IPS DF 19.7 (cell line): ENCODE measurements at regions not wholly inside any gene's neighbourhood (a gene's known extent, or its start where the extent isn't known, plus 50 kb on each side); places are given as distances from the start of the nearest gene placed in this dataset.
"Not testable (repeated sequence)": the region's sequence is repeated elsewhere in the genome, so short reads cannot be mapped to it uniquely, and the experiment has no call there.

Experiments used
- DNase-seq: peaks from one replicate; pipeline ENCODE4 v3.0.0-alpha.2; 2013; ENCODE audit warnings: low read depth, low spot score

DNA sequence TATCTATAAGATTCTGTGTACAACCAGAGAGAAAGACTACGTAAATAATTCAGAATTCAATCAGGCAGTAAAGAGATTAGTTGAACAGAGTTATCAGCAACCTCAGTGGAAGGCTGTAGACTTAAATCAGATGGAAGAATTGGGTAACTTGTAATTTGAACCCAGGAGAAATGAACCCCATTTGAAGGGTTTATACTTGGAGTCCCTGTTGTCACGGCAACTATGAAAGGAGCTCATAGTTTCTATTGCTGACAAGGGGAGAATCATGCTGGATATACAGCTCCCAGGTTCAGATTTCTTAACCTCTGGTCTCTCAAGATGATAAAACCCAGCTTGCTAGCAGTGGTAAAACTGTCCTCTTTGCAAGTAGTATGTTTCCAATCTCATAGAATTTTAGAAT lies 54.4 kb upstream of the BMP4 start:
- no peak for DNase-seq

DNA sequence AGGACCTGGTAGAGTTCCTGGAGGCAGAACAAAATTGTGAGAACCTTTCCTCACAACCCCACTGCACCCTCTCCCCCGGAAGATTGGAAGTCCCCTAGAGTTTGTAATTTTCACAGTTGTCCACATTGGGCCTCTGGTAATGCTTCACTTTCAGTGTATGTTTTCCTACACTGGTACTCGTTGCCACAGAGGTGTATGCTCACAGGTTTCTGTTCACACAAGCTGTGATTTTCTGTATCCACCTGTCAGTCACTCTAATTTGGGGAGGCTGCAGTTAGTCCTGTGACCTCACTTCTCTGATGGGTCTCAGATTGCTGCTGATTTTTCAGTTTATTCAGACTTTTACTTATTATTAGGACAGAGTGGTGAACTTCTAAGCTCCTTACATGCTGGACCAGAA lies 66.4 kb upstream of the BMP4 start:
- no peak for DNase-seq

GRCh38 chr14:54025661-54026060 lies 69.0 kb upstream of the BMP4 start:
- DNase-seq, result no peak

- DNase-seq, result no peak
Measured at GRCh38 chr14:54026671-54027070, 70.0 kb upstream of the BMP4 start.

DNA sequence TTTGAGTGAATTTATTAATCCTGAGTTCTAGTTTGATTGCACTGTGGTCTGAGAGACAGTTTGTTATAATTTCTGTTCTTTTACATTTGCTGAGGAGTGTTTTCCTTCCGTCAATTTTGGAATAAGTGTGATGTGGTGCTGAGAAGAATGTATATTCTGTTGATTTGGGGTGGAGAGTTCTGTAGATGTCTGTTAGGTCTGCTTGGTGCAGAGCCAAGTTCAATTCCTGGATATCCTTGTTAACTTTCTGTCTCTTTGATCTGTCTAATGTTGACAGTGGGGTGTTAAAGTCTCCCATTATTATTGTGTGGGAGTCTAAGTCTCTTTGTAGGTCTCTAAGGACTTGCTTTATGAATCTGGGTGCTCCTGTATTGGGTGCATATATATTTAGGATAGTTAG lies 74.4 kb upstream of the BMP4 start:
- not testable (repeated sequence) for DNase-seq

DNA sequence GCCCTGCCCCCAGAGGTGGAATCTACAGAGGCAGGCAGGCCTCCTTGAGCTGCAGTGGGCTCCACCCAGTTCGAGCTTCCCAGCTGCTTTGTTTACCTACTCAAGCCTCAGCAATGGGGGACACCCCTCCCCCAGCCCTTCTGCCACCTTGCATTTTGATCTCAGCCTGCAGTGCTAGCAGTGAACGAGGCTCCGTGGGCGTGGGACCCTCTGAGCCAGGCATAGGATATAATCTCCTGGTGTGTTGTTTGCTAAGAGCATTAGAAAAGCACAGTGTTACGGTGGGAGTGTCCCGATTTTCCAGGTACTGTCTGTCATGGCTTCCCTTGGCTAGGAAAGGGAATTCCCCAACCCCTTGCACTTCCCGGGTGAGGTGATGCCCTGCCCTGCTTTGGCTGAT lies 76.7 kb upstream of the BMP4 start:
- DNase-seq, result not testable (repeated sequence)

GRCh38 chr14:54038724-54039123 lies 82.1 kb upstream of the BMP4 start:
- no peak for DNase-seq

DNA sequence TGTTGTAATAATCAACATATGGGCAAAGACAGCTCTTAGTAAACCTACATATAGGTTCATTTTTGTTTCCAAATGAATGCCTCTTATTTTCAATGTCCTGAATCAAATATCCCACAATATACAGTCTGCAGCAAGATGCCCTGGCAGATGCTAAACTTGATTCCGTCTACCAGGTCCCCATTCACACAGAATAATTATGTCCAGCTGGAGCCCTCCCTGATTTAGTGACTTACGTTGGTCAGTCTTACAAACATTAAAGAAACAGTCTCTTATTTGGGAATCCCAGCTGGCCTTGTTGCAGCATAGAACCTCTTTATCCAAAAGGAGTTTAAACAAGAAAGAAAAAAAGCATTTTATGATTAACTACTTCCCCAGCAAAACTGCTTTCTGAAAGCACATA lies 82.7 kb upstream of the BMP4 start:
- DNase-seq, result no peak

DNA sequence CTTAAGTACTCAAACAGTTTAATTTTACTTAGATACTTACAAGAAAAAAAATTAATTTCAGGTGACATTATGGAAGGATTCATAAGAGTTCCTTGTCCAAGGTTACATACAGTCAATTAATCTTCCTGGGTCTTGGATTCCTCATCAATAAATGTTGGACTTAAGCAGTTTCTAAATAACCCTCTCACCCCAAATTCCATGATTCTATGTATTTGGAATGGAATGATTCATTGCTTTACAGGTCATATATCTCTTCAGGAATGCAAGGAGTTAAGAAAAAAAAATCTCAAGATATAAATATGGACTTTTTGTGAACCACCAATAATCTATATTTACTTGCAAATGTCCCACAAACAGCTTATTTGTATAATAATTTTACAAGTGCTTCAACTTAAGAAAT lies 84.2 kb upstream of the BMP4 start:
- DNase-seq, result no peak

DNA sequence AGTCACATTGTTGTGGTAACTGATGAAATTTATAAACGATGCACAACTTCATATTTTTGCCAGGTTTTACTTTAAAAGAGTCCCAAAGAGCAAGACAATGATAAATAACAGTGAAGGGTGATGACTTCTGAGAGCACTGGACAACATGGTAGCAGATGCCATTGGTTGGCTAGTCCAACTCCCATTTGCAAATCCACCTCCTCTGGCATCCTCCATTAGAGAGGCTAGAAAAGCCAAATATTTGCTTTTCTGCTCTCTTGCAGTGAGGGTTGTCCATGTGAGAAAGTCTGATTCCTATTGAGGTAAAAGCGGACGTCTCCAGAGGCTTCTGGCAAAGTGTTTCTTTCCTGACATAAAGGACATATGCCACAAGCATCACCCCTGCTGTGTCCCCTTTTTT lies 89.6 kb upstream of the BMP4 start:
- no peak for DNase-seq

GRCh38 chr14:54047645-54048308 lies 91.2 kb upstream of the BMP4 start:
- no peak for DNase-seq

- no peak for DNase-seq
Measured at GRCh38 chr14:54048311-54048710, 91.7 kb upstream of the BMP4 start.

GRCh38 chr14:54048736-54049135 lies 92.1 kb upstream of the BMP4 start:
- DNase-seq, result no peak

- no peak for DNase-seq
Measured at GRCh38 chr14:54050759-54051158, 94.1 kb upstream of the BMP4 start.

- no peak for DNase-seq
Measured at GRCh38 chr14:54052696-54053385, 96.2 kb upstream of the BMP4 start.

- no peak for DNase-seq
Measured at GRCh38 chr14:54053386-54053745, 96.7 kb upstream of the BMP4 start.

DNA sequence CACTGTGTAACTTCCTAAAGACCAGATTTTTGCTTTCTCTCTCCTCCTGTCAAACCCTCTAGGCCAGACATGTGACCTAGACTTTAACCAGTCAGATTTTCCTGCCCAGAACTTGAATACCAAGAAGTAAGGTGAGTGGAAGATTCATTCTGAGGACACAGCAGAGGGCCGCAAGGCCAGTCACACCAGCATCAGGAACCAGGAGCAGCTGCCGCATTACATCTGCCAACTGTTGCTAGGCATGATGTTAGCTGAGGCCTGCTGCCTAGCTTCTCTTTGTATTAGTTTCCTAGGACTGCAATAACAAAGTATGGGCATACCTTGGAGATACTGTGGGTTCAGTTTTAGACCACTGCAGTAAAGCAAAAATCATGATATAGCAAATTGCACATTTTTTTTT lies 101.9 kb upstream of the BMP4 start:
- no peak for DNase-seq

- no peak for DNase-seq
Measured at GRCh38 chr14:54083549-54084239, 127.1 kb upstream of the BMP4 start.

- no peak for DNase-seq
Measured at GRCh38 chr14:54085232-54085761, 128.7 kb upstream of the BMP4 start.

DNA sequence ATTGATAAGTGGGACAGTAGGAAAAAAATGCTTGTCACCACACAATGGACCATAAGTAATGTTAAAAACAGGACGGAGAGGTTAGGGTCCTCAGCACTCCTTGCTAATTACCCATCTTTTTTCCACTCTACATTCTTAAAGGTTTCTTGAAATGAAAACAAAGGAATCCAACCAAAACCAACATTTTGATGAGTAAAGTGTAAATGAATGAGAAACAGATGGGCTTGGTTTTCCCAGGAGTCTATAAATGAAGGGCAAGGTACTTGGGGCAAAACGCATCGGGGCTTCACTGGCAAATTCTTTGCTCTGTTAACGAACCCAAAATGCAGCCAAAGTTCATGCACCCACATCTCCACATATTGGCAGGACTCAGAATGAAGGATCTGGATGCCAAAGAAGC lies 129.2 kb upstream of the BMP4 start:
- DNase-seq, result no peak

- no peak for DNase-seq
Measured at GRCh38 chr14:54086767-54087166, 130.1 kb upstream of the BMP4 start.

DNA sequence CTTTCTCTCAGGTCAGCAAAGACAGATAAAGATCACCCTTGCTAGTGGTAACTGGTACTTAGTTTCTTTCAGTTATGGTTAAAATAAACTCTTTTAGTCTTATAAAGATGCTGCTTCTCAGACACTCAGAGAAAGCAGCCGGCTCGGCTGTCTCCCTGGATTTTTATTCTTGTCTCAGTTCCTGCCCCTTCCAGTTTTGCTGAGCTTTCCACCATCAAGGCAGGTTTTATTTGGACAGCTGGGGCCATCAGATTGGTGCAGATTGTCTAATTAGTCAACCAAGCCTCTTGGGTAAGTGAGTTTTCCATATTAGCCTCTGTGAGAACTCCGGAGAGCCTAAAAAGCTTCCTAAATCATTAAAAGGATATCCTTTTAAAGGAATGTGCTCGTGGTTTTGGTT lies 130.8 kb upstream of the BMP4 start:
- DNase-seq, result no peak

- no peak for DNase-seq
Measured at GRCh38 chr14:54088271-54088670, 131.6 kb upstream of the BMP4 start.
